C4-2B (cell line): ENCODE measurements at regions not wholly inside any gene's neighbourhood (a gene's known extent, or its start where the extent isn't known, plus 50 kb on each side); places are given as distances from the start of the nearest gene placed in this dataset.

Experiments
- CTCF ChIP-seq: fragments of 450-650 bp; conservative IDR thresholded peaks from 2 replicates; pipeline ENCODE4 v1.5.1; 2017; ENCODE audit warnings: mild to moderate bottlenecking
- ZFX ChIP-seq: fragments of 450-650 bp; IDR thresholded peaks from 2 replicates; pipeline ENCODE4 v1.6.1; 2017

DNA sequence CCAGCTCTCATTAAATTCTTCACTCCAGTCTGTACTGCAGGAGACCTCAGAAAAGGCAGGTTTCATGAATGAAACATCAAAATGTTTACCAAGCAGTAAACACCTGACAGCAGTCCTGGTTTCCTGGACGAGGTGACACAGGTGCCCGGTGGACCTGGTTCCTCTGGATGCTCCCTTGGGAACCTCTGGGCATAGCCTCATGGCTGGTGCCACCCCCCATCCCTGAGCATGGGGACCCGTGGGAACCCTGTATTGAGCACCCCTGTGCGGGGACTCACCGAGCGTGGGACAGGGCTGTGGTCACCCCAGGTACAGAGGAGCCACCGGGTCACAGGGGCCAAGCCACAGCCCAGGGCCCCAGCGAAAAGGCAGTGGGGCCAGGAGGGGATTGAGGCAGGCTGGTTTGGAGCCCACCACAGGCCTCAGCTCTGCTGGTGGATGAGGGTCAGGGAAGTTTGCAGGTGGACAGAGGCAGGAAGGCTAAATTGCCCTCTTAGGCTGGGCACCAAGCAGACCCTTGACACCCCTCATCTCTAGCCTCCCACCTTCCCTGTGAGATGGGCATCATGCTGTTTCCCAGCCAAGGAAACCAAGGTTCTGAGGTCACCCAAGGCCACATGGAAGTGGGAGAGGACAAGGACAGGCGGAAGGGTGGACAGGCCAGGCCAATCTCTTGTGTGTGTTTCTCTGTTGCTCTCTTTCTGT is 158.4 kb downstream of the PTPRU start:
- TF ChIP-seq CTCF (no peak), ZFX (no peak)
